ENCODE measurements at regions not wholly inside any gene's neighbourhood (a gene's known extent, or its start where the extent isn't known, plus 50 kb on each side); places are given as distances from the start of the nearest gene placed in this dataset.

DNA sequence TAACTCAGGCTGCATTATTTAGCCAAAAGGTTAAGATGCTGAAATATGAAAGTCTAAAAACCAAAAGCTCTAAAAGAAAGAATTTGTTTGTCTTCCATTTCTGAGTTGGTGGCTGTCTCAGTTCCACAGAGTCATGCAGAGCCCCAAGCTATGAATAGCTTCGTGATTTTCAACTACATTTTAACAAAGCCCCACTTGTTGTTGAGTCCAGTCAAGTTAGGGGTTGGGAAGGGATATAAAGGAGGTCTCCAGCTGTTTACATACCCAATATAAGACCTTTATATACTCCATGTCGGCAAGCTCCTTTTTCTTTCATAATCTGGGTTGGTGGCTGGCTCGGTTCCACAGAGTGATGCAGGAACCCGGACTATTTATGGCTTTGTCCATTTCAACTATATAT, 924.6 kb upstream of the PRKX start:
- TF ChIP-seq, protein P1, sequence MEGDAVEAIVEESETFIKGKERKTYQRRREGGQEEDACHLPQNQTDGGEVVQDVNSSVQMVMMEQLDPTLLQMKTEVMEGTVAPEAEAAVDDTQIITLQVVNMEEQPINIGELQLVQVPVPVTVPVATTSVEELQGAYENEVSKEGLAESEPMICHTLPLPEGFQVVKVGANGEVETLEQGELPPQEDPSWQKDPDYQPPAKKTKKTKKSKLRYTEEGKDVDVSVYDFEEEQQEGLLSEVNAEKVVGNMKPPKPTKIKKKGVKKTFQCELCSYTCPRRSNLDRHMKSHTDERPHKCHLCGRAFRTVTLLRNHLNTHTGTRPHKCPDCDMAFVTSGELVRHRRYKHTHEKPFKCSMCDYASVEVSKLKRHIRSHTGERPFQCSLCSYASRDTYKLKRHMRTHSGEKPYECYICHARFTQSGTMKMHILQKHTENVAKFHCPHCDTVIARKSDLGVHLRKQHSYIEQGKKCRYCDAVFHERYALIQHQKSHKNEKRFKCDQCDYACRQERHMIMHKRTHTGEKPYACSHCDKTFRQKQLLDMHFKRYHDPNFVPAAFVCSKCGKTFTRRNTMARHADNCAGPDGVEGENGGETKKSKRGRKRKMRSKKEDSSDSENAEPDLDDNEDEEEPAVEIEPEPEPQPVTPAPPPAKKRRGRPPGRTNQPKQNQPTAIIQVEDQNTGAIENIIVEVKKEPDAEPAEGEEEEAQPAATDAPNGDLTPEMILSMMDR (IDR thresholded peaks at IDR 0.05) = no peak
- no peak for TF ChIP-seq POLR2A (IDR thresholded peaks at IDR 0.05)

Data from Peyer's patch (tissue), 4 donors.